ENCODE measurements at regions not wholly inside any gene's neighbourhood (a gene's known extent, or its start where the extent isn't known, plus 50 kb on each side); places are given as distances from the start of the nearest gene placed in this dataset.
A peak's percentile ranks its signal among the peaks of the same experiment; 100 is the strongest.

GRCh38 chr5:60473654-60474053 is 226.3 kb downstream of the DEPDC1B start (continued):
- TF ChIP-seq ZNF609 (CRISPR knock-in tag; IDR thresholded peaks at IDR 0.05; ENCODE audit: borderline replicate concordance), result peak; percentile 56; the same call in 1 of the 2 replicates
- TF ChIP-seq GATAD1 (CRISPR knock-in tag; IDR thresholded peaks at IDR 0.05), result peak; percentile 27; the same call in 1 of the 2 replicates
- TF ChIP-seq ZNF10 (CRISPR knock-in tag; IDR thresholded peaks at IDR 0.05; ENCODE audit: borderline replicate concordance, low read depth), result no peak
- TF ChIP-seq NCOA5 (CRISPR knock-in tag; IDR thresholded peaks at IDR 0.05), result no peak
- no peak for TF ChIP-seq POLR2AphosphoS2 (IDR thresholded peaks at IDR 0.05; ENCODE audit: low read depth, low read length)
- TF ChIP-seq ZNF597 (CRISPR knock-in tag; IDR thresholded peaks at IDR 0.05), result no peak
- no peak for TF ChIP-seq ZNF260 (CRISPR knock-in tag; IDR thresholded peaks at IDR 0.05; ENCODE audit: borderline replicate concordance, low read depth)
- TF ChIP-seq CTCF (CRISPR knock-in tag; IDR thresholded peaks at IDR 0.05), result no peak
- peak; percentile 33 for TF ChIP-seq YY1 (IDR thresholded peaks at IDR 0.05; ENCODE audit: insufficient read depth, insufficient replicate concordance, low read depth, low read length)
- peak; percentile 85; the same call in 1 of the 2 replicates for TF ChIP-seq ZBTB34 (CRISPR knock-in tag; IDR thresholded peaks at IDR 0.05)
- no peak for TF ChIP-seq MBNL3 (CRISPR knock-in tag; conservative IDR thresholded peaks at IDR 0.05)
- no peak for TF ChIP-seq SP1 (IDR thresholded peaks at IDR 0.05)
- 0 out of 2 replicates have a peak, but pooled peaks have one; percentile 25 for TF ChIP-seq SP1 (CRISPR knock-in tag; IDR thresholded peaks at IDR 0.05)
- TF ChIP-seq ZMYM2 (CRISPR knock-in tag; IDR thresholded peaks at IDR 0.05), result peak; percentile 68; the same call in 1 of the 2 replicates
- TF ChIP-seq IKZF1 (IDR thresholded peaks at IDR 0.05), result no peak
- TF ChIP-seq SMAD1 (CRISPR knock-in tag; IDR thresholded peaks at IDR 0.05; ENCODE audit: borderline replicate concordance, low read depth), result no peak
- TF ChIP-seq CBX1 (IDR thresholded peaks at IDR 0.05; ENCODE audit: low read depth), result peak; percentile 58
- no peak for TF ChIP-seq LRRFIP1 (CRISPR knock-in tag; conservative IDR thresholded peaks at IDR 0.05)
